WTC11 (cell line): ENCODE measurements at regions not wholly inside any gene's neighbourhood (a gene's known extent, or its start where the extent isn't known, plus 50 kb on each side); places are given as distances from the start of the nearest gene placed in this dataset.

Experiments
- ATAC-seq: fragments of 200-7000 bp; cut with Tn5 transposase; 2 replicates; pipeline ENCODE4 v1.10.0; 2021; ENCODE audit warnings: mild to moderate bottlenecking, moderate library complexity
- CTCF ChIA-PET: fragments of 300-600 bp; sonication (Branson Sonifier 250); formaldehyde crosslinking; loops from one replicate; lab custom pipeline; 2021; ENCODE audit warnings: antibody characterized with exemption; lab: Charles Lee
- POLR2A ChIA-PET: fragments of 350-600 bp; sonication (Branson Sonifier 250); formaldehyde crosslinking; loops from one replicate; lab custom pipeline; 2021; ENCODE audit warnings: antibody characterized with exemption; lab: Charles Lee
- DNase-seq: peaks from one replicate; pipeline ENCODE4 v3.0.0; 2021; ENCODE audit warnings: low spot score
- H3K27ac Mint-ChIP-seq: 2 replicates; pipeline ENCODE4 v1.8.0; 2021; ENCODE audit warnings: mixed read lengths
- H3K27me3 Mint-ChIP-seq: 2 replicates; pipeline ENCODE4 v1.8.0; 2021; ENCODE audit warnings: low read depth, mild to moderate bottlenecking, moderate library complexity, mixed read lengths
- H3K36me3 Mint-ChIP-seq: 2 replicates; pipeline ENCODE4 v1.8.0; 2021; ENCODE audit warnings: mixed read lengths
- H3K4me1 Mint-ChIP-seq: 2 replicates; pipeline ENCODE4 v1.8.0; 2022; ENCODE audit warnings: mixed read lengths
- H3K4me3 Mint-ChIP-seq: 2 replicates; pipeline ENCODE4 v1.8.0; 2021; ENCODE audit warnings: mild to moderate bottlenecking, moderate library complexity, mixed read lengths
- H3K9me3 Mint-ChIP-seq: 2 replicates; pipeline ENCODE4 v1.8.0; 2021; ENCODE audit warnings: mixed read lengths
- AFF4 ChIP-seq: sonication (generic); formaldehyde crosslinking; IDR thresholded peaks from 2 replicates; pipeline ENCODE4 v1.8.1; 2023; ENCODE audit warnings: mild to moderate bottlenecking, missing genetic modification reagents, borderline replicate concordance
- AR ChIP-seq: fragments of 250-450 bp; sonication (Bioruptor Pico); IDR thresholded peaks from 2 replicates; pipeline ENCODE4 v1.9.0; 2021; ENCODE audit warnings: mild to moderate bottlenecking
- ARID4B ChIP-seq: sonication (generic); formaldehyde crosslinking; IDR thresholded peaks from 2 replicates; pipeline ENCODE4 v1.8.0; 2023; ENCODE audit warnings: missing genetic modification reagents, mild to moderate bottlenecking, borderline replicate concordance
- ATF2 ChIP-seq: sonication (generic); formaldehyde crosslinking; IDR thresholded peaks from 2 replicates; pipeline ENCODE4 v1.8.1; 2022; ENCODE audit warnings: low read depth, missing genetic modification reagents, borderline replicate concordance
- CDX4 ChIP-seq: fragments of 250-450 bp; sonication (Bioruptor Pico); IDR thresholded peaks from 2 replicates; pipeline ENCODE4 v1.9.0; 2021; ENCODE audit warnings: moderate library complexity, mild to moderate bottlenecking, inconsistent platforms, borderline replicate concordance
- E2F5 ChIP-seq: sonication (generic); formaldehyde crosslinking; IDR thresholded peaks from 2 replicates; pipeline ENCODE4 v1.8.1; 2022; ENCODE audit warnings: mild to moderate bottlenecking, moderate library complexity, missing genetic modification reagents
- FOXP4 ChIP-seq: sonication (generic); formaldehyde crosslinking; IDR thresholded peaks from 2 replicates; pipeline ENCODE4 v1.8.0; 2022; ENCODE audit warnings: mild to moderate bottlenecking, missing genetic modification reagents
- GRHL2 ChIP-seq: fragments of 250-450 bp; sonication (Bioruptor Pico); IDR thresholded peaks from 2 replicates; pipeline ENCODE4 v1.8.0; 2022; ENCODE audit warnings: mild to moderate bottlenecking, moderate library complexity; ENCODE audit not compliant: insufficient replicate concordance, severe bottlenecking
- MLX ChIP-seq: sonication (generic); formaldehyde crosslinking; IDR thresholded peaks from 2 replicates; pipeline ENCODE4 v1.8.1; 2023; ENCODE audit warnings: mild to moderate bottlenecking, missing genetic modification reagents, moderate library complexity
- NFATC4 ChIP-seq: fragments of 250-450 bp; sonication (Bioruptor Pico); IDR thresholded peaks from 2 replicates; pipeline ENCODE4 v1.9.0; 2021; ENCODE audit warnings: mild to moderate bottlenecking
- RELA ChIP-seq: sonication (generic); formaldehyde crosslinking; IDR thresholded peaks from 2 replicates; pipeline ENCODE4 v1.8.1; 2022; ENCODE audit warnings: missing genetic modification reagents, mild to moderate bottlenecking, borderline replicate concordance
- TEAD1 ChIP-seq: sonication (generic); formaldehyde crosslinking; IDR thresholded peaks from 2 replicates; pipeline ENCODE4 v1.8.0; 2022; ENCODE audit warnings: mild to moderate bottlenecking, missing genetic modification reagents
- USF2 ChIP-seq: sonication (generic); formaldehyde crosslinking; IDR thresholded peaks from 2 replicates; pipeline ENCODE4 v1.8.1; 2023; ENCODE audit warnings: mild to moderate bottlenecking, missing genetic modification reagents, moderate library complexity
- ZNF138 ChIP-seq: sonication (generic); formaldehyde crosslinking; conservative IDR thresholded peaks from 2 replicates; pipeline ENCODE4 v1.8.1; 2022; ENCODE audit warnings: mild to moderate bottlenecking, moderate library complexity, missing genetic modification reagents

GRCh38 chr10:8898745-8899330 is 844.4 kb downstream of the GATA3 start:
- Mint-ChIP-seq H3K4me3 (no peak overlapping the region), H3K36me3 (no peaks in the 10 kb centered on the region), H3K9me3 (no peaks in the 10 kb centered on the region), H3K27ac (no peak overlapping the region), H3K27me3 (no peaks in the 10 kb centered on the region), H3K4me1 (no peaks in the 10 kb centered on the region)
- TF ChIP-seq ATF2 (CRISPR knock-in tag) (no peak), MLX (CRISPR knock-in tag) (no peak), TEAD1 (CRISPR knock-in tag) (no peak), CDX4 (CRISPR knock-in tag) (no peak), GRHL2 (CRISPR knock-in tag) (no peak), AFF4 (CRISPR knock-in tag) (no peak), E2F5 (CRISPR knock-in tag) (no peak), AR (CRISPR knock-in tag) (no peak), NFATC4 (CRISPR knock-in tag) (no peak), FOXP4 (CRISPR knock-in tag) (no peak), RELA (CRISPR knock-in tag) (no peak), ARID4B (CRISPR knock-in tag) (no peak), USF2 (CRISPR knock-in tag) (no peak), ZNF138 (CRISPR knock-in tag) (no peak)
- ChIA-PET POLR2A (no interaction called here), CTCF (no interaction called here)
- ATAC-seq (no peak), DNase-seq (no peak)
